HepG2 (cell line): ENCODE measurements at regions not wholly inside any gene's neighbourhood (a gene's known extent, or its start where the extent isn't known, plus 50 kb on each side); places are given as distances from the start of the nearest gene placed in this dataset.

Experiments
- ATAC-seq: fragments of 200-7000 bp; cut with Tn5 transposase; 3 replicates; pipeline ENCODE4 v1.9.1; 2020; ENCODE audit warnings: mild to moderate bottlenecking, moderate library complexity
- BruUV-seq: library from RNA; stranded (reverse); fragments of 400-500 nt; replicated peaks from 2 replicates; lab custom pipeline; 2021; lab: Mats Ljungman, UMichigan
- CTCF ChIA-PET: fragments of 300-600 bp; formaldehyde crosslinking; extraction: SDS; loops from one replicate; lab custom pipeline; 2021; ENCODE audit warnings: low total read pairs, inconsistent platforms, low intra/inter-chr PET ratio; lab: Yijun Ruan, JAX
- POLR2A ChIA-PET: fragments of 350-600 bp; sonication (Branson Sonifier 250); formaldehyde crosslinking; loops from one replicate; lab custom pipeline; 2020; ENCODE audit warnings: antibody characterized with exemption, inconsistent platforms; lab: Yijun Ruan, JAX
- DNase-seq: peaks from one replicate; pipeline ENCODE4 v3.0.0-alpha.2; 2015; ENCODE audit warnings: low spot score
- FAIRE-seq: peaks from 3 replicates; lab custom pipeline; 2011; peaks lifted over from hg19 to GRCh38; lab: Jason Lieb, UNC
- H2AFZ ChIP-seq: one replicate; pipeline ENCODE4 v1.6.1; 2011; ENCODE audit warnings: low read length, inconsistent platforms
- H3K27ac ChIP-seq: fragments of 300-600 bp; 3 replicates; pipeline ENCODE4 v1.8.0; 2011; ENCODE audit warnings: mixed run types, mild to moderate bottlenecking, mixed read lengths, low read length, inconsistent platforms; ENCODE audit not compliant: insufficient read depth; ENCODE audit errors: extremely low read length
- H3K27me3 ChIP-seq, 2 experiments: fragments of 200-600 bp in 1 of 2; 2 replicates in 1 of 2; 3 replicates in 1 of 2; pipeline versions ENCODE4 v1.6.0 to v1.8.0; 2011; ENCODE audit warnings: low read length in 2 of 2, mild to moderate bottlenecking in 2 of 2, moderate library complexity in 2 of 2, inconsistent platforms in 1 of 2; ENCODE audit not compliant: insufficient read depth in 2 of 2, control insufficient read depth in 1 of 2
- H3K36me3 ChIP-seq, 2 experiments: fragments of 200-600 bp in 1 of 2; replicated peaks in 1 of 2; 2 replicates in 1 of 2; 3 replicates in 1 of 2; pipeline versions ENCODE4 v1.5.1 to v1.8.0; 2011; ENCODE audit warnings: low read length in 2 of 2, inconsistent platforms in 1 of 2; ENCODE audit not compliant: insufficient read depth in 2 of 2, control insufficient read depth in 1 of 2
- H3K4me1 ChIP-seq: 2 replicates; pipeline ENCODE4 v1.5.1; 2012; ENCODE audit warnings: low read length, inconsistent platforms; ENCODE audit not compliant: insufficient read depth
- H3K4me2 ChIP-seq: 2 replicates; pipeline ENCODE4 v1.6.0; 2011; ENCODE audit warnings: low read depth, low read length, inconsistent platforms
- H3K4me3 ChIP-seq, 3 experiments: fragments of 200-600 bp in 1 of 3; sonication (generic), shearing (Covaris generic) in 1 of 3; replicated peaks in 1 of 3; 2 replicates each; pipeline ENCODE4 v1.5.1; 2011 to 2016; ENCODE audit warnings: low read length in 3 of 3, inconsistent platforms in 2 of 3, low read depth in 2 of 3, mild to moderate bottlenecking in 2 of 3, control low read depth in 1 of 3, mixed read lengths in 1 of 3; ENCODE audit not compliant: insufficient read depth in 1 of 3
- H3K79me2 ChIP-seq: one replicate; pipeline ENCODE4 v1.6.1; 2011; ENCODE audit warnings: low read length, inconsistent platforms; ENCODE audit not compliant: insufficient read depth
- H3K9ac ChIP-seq: 2 replicates; pipeline ENCODE4 v1.6.0; 2011; ENCODE audit warnings: mild to moderate bottlenecking, low read depth, low read length, inconsistent platforms; ENCODE audit not compliant: insufficient read depth
- H3K9me3 ChIP-seq: 2 replicates; pipeline ENCODE4 v1.5.1; 2012; ENCODE audit warnings: mild to moderate bottlenecking, low read length
- H4K20me1 ChIP-seq: 2 replicates; pipeline ENCODE4 v1.6.0; 2011; ENCODE audit warnings: inconsistent platforms, mild to moderate bottlenecking, low read length, moderate library complexity; ENCODE audit not compliant: insufficient read depth
- AGO1 ChIP-seq: fragments of 200-400 bp; formaldehyde crosslinking; IDR thresholded peaks from 2 replicates; pipeline ENCODE4 v1.6.1; 2017; ENCODE audit warnings: mild to moderate bottlenecking, low read depth, low read length, moderate library complexity; ENCODE audit not compliant: poor library complexity, severe bottlenecking
- AGO2 ChIP-seq: fragments of 200-400 bp; formaldehyde crosslinking; optimal IDR thresholded peaks from 2 replicates; pipeline ENCODE3; 2017; ENCODE audit warnings: mild to moderate bottlenecking, low read depth, low read length, moderate library complexity
- CC2D1A ChIP-seq: sonication (generic); formaldehyde crosslinking; IDR thresholded peaks from 2 replicates; pipeline ENCODE4 v1.8.1; 2023; ENCODE audit warnings: mild to moderate bottlenecking, missing genetic modification reagents
- CHD4 ChIP-seq: fragments of 200-600 bp; sonication (generic); IDR thresholded peaks from 2 replicates; pipeline ENCODE4 v1.7.0; 2017; ENCODE audit warnings: mild to moderate bottlenecking, low read length, borderline replicate concordance
- CREM ChIP-seq, 2 experiments: sonication (generic) in 1 of 2; formaldehyde crosslinking in 1 of 2; IDR thresholded peaks; 2 replicates each; pipeline versions ENCODE4 v1.4.0 to v1.6.1; 2016 to 2020; ENCODE audit warnings: antibody characterized with exemption in 1 of 2, mild to moderate bottlenecking in 1 of 2, missing genetic modification reagents in 1 of 2
- ERF ChIP-seq: IDR thresholded peaks from 2 replicates; pipeline ENCODE4 v1.6.1; 2018; ENCODE audit warnings: missing biosample characterization, missing genetic modification reagents
- HMG20B ChIP-seq: conservative IDR thresholded peaks from 2 replicates; pipeline ENCODE4 v1.6.1; 2016; ENCODE audit warnings: missing genetic modification reagents, missing compliant biosample characterization
- KLF6 ChIP-seq: IDR thresholded peaks from 2 replicates; pipeline ENCODE4 v1.8.0; 2016; ENCODE audit warnings: missing biosample characterization, missing genetic modification reagents
- MED1 ChIP-seq: sonication (generic); formaldehyde crosslinking; IDR thresholded peaks from 2 replicates; pipeline ENCODE4 v1.4.0; 2020; ENCODE audit warnings: missing genetic modification reagents
- NFIB ChIP-seq: sonication (generic); formaldehyde crosslinking; IDR thresholded peaks from 2 replicates; pipeline ENCODE4 v1.9.0; 2021; ENCODE audit warnings: missing genetic modification reagents, mild to moderate bottlenecking, borderline replicate concordance
- PLSCR1 ChIP-seq: sonication (generic); formaldehyde crosslinking; IDR thresholded peaks from 2 replicates; pipeline ENCODE4 v1.5.0; 2020; ENCODE audit warnings: missing genetic modification reagents, mild to moderate bottlenecking, borderline replicate concordance
- ZNF264 ChIP-seq: sonication (generic); formaldehyde crosslinking; IDR thresholded peaks from 2 replicates; pipeline ENCODE4 v1.4.0; 2020; ENCODE audit warnings: missing genetic modification reagents
- ZNF274 ChIP-seq: sonication (generic); formaldehyde crosslinking; IDR thresholded peaks from 2 replicates; pipeline ENCODE4 v1.5.1; 2020; ENCODE audit warnings: mild to moderate bottlenecking, missing genetic modification reagents
- ZNF749 ChIP-seq: sonication (generic); formaldehyde crosslinking; IDR thresholded peaks from 2 replicates; pipeline ENCODE4 v1.8.0; 2022; ENCODE audit warnings: mild to moderate bottlenecking, missing genetic modification reagents, moderate library complexity, borderline replicate concordance
- ZNF83 ChIP-seq: sonication (generic); formaldehyde crosslinking; IDR thresholded peaks from 2 replicates; pipeline ENCODE4 v1.4.0; 2020; ENCODE audit warnings: missing genetic modification reagents, mild to moderate bottlenecking, borderline replicate concordance
- WGBS: methylation state at CpG from one replicate; pipeline ENCODE4 v1.1.6; 2017; ENCODE audit warnings: low lambda C conversion rate; 5-methylcytosine and 5-hydroxymethylcytosine counted together
- in situ Hi-C: cut with HindIII; loops from 2 replicates; pipeline ENCODE4 v1.10.0; 2017; ENCODE audit warnings: low pct_unique_long_range_greater_than_20kb; ENCODE audit not compliant: extremely low pct_ligation_motif_present
- intact Hi-C: fragments of 100-400 bp; cut with micrococcal nuclease; formaldehyde crosslinking; loops from one replicate; pipeline ENCODE4 v1.10.0; 2022; ENCODE audit not compliant: unreplicated experiment
- TF ChIP-seq, protein P1 (sequence below): fragments of 450-650 bp; IDR thresholded peaks from 2 replicates; pipeline ENCODE4 v1.6.1; 2017
- TF ChIP-seq, protein P2 (sequence below): sonication (generic); formaldehyde crosslinking; IDR thresholded peaks from 2 replicates; pipeline ENCODE4 v1.8.0; 2022; ENCODE audit warnings: mild to moderate bottlenecking, missing genetic modification reagents; ENCODE audit not compliant: insufficient replicate concordance

GRCh38 chr9:126032135-126032534, 285.0 kb downstream of the PBX3 start:
- Histone ChIP-seq H3K36me3 (no peaks in the 10 kb centered on the region), H3K4me2 (no peak overlapping the region), H3K9me3 (no peaks in the 10 kb centered on the region), H4K20me1 (no peaks in the 10 kb centered on the region), H3K27me3 (peaks cover 0 to 9% of the 10 kb centered on the region in 2 experiments; a peak in 2 of 5 replicates), H2AFZ (no peak overlapping the region), H3K4me3 (no peak overlapping the region), H3K79me2 (no peaks in the 10 kb centered on the region), H3K4me1 (no peaks in the 10 kb centered on the region), H3K9ac (no peak overlapping the region), H3K27ac (no peak overlapping the region)
- ChIA-PET POLR2A (no interaction called here), CTCF (no interaction called here)
- TF ChIP-seq, protein P1, sequence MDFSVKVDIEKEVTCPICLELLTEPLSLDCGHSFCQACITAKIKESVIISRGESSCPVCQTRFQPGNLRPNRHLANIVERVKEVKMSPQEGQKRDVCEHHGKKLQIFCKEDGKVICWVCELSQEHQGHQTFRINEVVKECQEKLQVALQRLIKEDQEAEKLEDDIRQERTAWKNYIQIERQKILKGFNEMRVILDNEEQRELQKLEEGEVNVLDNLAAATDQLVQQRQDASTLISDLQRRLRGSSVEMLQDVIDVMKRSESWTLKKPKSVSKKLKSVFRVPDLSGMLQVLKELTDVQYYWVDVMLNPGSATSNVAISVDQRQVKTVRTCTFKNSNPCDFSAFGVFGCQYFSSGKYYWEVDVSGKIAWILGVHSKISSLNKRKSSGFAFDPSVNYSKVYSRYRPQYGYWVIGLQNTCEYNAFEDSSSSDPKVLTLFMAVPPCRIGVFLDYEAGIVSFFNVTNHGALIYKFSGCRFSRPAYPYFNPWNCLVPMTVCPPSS: no peak
- TF ChIP-seq MED1 (CRISPR knock-in tag) (no peak), ZNF749 (CRISPR knock-in tag) (no peak), KLF6 (CRISPR knock-in tag) (no peak), PLSCR1 (CRISPR knock-in tag) (no peak)
- ATAC-seq: no peak
- in situ Hi-C loops (no loop called here), intact Hi-C loops (no loop called here)
- no TSS peak for BruUV-seq
- DNase-seq: no peak
- FAIRE-seq: no peak
- WGBS: 45% methylated on average over 8 of the region's 8 CpGs

- Histone ChIP-seq H3K27me3 (peaks cover 2 to 17% of the 10 kb centered on the region in 2 experiments; a peak in 2 of 5 replicates), H2AFZ (no peak overlapping the region), H3K27ac (no peak overlapping the region), H3K4me1 (no peaks in the 10 kb centered on the region), H3K36me3 (no peaks in the 10 kb centered on the region), H4K20me1 (no peaks in the 10 kb centered on the region), H3K79me2 (no peaks in the 10 kb centered on the region), H3K9ac (no peak overlapping the region), H3K4me3 (no peak overlapping the region), H3K9me3 (no peaks in the 10 kb centered on the region), H3K4me2 (no peak overlapping the region)
- POLR2A ChIA-PET: no interaction called here
- FAIRE-seq (no peak), DNase-seq (no peak), ATAC-seq (no peak)
- BruUV-seq: no TSS peak
- 35% methylated on average over 4 of the region's 6 CpGs for WGBS
- intact Hi-C loops (no loop called here), in situ Hi-C loops (no loop called here)
- CTCF ChIA-PET: no interaction called here
- TF ChIP-seq, protein P2, sequence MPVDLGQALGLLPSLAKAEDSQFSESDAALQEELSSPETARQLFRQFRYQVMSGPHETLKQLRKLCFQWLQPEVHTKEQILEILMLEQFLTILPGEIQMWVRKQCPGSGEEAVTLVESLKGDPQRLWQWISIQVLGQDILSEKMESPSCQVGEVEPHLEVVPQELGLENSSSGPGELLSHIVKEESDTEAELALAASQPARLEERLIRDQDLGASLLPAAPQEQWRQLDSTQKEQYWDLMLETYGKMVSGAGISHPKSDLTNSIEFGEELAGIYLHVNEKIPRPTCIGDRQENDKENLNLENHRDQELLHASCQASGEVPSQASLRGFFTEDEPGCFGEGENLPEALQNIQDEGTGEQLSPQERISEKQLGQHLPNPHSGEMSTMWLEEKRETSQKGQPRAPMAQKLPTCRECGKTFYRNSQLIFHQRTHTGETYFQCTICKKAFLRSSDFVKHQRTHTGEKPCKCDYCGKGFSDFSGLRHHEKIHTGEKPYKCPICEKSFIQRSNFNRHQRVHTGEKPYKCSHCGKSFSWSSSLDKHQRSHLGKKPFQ: no peak
- no peak for TF ChIP-seq ZNF83 (CRISPR knock-in tag)
- no peak for TF ChIP-seq ERF
- TF ChIP-seq CHD4: no peak
- no peak for TF ChIP-seq AGO1
- no peak for TF ChIP-seq CC2D1A (CRISPR knock-in tag)
- TF ChIP-seq ZNF274 (CRISPR knock-in tag): no peak
- TF ChIP-seq ZNF264: no peak
- no peak for TF ChIP-seq HMG20B (CRISPR knock-in tag)
- no peak for TF ChIP-seq AGO2
- no peak for TF ChIP-seq CREM (IDR thresholded peaks at IDR 0.05)
- no peak for TF ChIP-seq CREM (CRISPR knock-in tag; IDR thresholded peaks at IDR 0.05)
- no peak for TF ChIP-seq NFIB (CRISPR knock-in tag)
Measured at GRCh38 chr9:126033318-126033717, 286.1 kb downstream of the PBX3 start.
